ENCODE measurements at regions not wholly inside any gene's neighbourhood (a gene's known extent, or its start where the extent isn't known, plus 50 kb on each side); places are given as distances from the start of the nearest gene placed in this dataset.

DNA sequence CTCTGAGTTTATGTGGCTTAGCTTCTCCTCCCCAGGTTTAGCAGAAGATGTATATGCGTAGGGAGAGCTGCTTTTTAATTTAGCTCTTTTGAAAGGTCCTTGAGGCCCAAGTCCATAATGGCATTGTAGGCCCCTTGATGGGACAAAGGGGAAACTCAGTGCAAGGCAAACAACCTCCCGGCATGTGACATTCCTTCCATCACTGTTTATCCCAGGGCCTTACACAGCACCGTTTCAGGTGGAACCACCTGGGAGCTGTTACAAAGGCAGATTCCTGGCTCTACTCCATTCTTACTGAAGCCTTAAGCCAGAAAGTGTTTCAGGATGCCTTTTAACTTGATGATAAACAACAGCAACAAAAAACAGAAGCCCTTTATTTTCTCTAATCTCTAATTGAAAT, 555.4 kb downstream of the SLC4A3 start:
- TF ChIP-seq, protein P1, sequence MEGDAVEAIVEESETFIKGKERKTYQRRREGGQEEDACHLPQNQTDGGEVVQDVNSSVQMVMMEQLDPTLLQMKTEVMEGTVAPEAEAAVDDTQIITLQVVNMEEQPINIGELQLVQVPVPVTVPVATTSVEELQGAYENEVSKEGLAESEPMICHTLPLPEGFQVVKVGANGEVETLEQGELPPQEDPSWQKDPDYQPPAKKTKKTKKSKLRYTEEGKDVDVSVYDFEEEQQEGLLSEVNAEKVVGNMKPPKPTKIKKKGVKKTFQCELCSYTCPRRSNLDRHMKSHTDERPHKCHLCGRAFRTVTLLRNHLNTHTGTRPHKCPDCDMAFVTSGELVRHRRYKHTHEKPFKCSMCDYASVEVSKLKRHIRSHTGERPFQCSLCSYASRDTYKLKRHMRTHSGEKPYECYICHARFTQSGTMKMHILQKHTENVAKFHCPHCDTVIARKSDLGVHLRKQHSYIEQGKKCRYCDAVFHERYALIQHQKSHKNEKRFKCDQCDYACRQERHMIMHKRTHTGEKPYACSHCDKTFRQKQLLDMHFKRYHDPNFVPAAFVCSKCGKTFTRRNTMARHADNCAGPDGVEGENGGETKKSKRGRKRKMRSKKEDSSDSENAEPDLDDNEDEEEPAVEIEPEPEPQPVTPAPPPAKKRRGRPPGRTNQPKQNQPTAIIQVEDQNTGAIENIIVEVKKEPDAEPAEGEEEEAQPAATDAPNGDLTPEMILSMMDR (IDR thresholded peaks at IDR 0.05): no peak
- no peak for TF ChIP-seq EP300 (IDR thresholded peaks at IDR 0.05)
- TF ChIP-seq POLR2A (IDR thresholded peaks at IDR 0.05): no peak
